AG08395 (cell line): ENCODE measurements at regions not wholly inside any gene's neighbourhood (a gene's known extent, or its start where the extent isn't known, plus 50 kb on each side); places are given as distances from the start of the nearest gene placed in this dataset.

Experiments
- DNase-seq: peaks from one replicate; pipeline ENCODE4 v3.0.0; 2012; ENCODE audit warnings: mixed read lengths, low spot score

DNA sequence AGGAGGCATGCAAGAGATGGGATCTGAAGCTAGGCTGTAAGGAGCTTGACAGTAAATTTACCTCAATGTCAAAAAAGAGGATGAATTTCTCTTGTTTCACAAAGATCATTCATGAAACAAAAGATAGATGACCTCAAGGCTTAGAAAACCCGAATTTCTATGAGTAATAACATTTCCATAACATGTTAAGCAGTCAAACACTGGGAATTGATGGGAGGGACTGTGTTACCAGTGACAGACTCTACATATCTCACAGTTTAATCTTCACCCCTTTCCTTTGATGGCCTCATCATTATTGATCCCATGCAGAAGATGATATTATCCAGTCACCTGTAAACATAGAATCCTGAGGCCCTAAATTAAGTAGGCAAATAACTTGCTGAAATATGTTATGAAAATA lies 53.5 kb upstream of the VGLL3 start:
- DNase-seq = no peak

DNA sequence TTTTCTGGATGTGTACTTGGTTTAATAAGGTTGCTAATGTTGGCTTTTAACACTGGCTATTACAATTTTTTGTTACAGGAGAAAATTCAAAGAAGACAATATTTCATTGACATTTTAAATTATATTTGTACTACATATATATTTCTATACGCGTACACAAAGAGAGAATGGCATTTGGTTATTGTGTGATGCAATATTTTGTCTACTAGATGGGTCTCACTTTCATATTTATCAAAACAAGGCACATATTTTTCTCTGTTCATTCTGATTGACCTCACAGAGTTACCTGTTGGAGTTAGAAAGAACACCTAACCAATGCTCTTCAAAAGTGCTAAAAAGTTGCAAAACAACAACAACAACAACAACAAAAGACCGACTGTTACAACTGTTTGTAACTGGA lies 50.2 kb upstream of the VGLL3 start:
- DNase-seq = no peak
